Pancreas (tissue), 10 donors: ENCODE measurements at regions not wholly inside any gene's neighbourhood (a gene's known extent, or its start where the extent isn't known, plus 50 kb on each side); places are given as distances from the start of the nearest gene placed in this dataset.
A peak's percentile ranks its signal among the peaks of the same experiment; 100 is the strongest.

Experiments used
- ATAC-seq, 4 donors: fragments of 200-7000 bp; cut with Tn5 transposase; one replicate each; pipeline versions ENCODE4 v1.8.0 to v1.9.1; 2020; ENCODE audit warnings: mild to moderate bottlenecking in 4 of 4, moderate library complexity in 4 of 4
- DNase-seq, 6 donors: peaks; one replicate each; pipeline ENCODE4 v3.0.0-alpha.2; 2020
- FAIRE-seq: peaks from 2 replicates; lab custom pipeline; 2012; peaks lifted over from hg19 to GRCh38; lab: Jason Lieb, UNC
- H3K27ac ChIP-seq, 4 donors: fragments of 200-600 bp; sonication (generic); 1 replicate in 3 of 4; 2 replicates in 1 of 4; pipeline versions ENCODE4 v1.5.0 to v1.8.0; 2020
- H3K27me3 ChIP-seq, 4 donors: fragments of 200-600 bp; one replicate each; pipeline ENCODE4 v1.8.0; 2021
- H3K36me3 ChIP-seq, 3 donors: fragments of 200-600 bp; sonication (generic) in 1 of 3; one replicate each; pipeline versions ENCODE4 v1.5.0 to v1.8.0; 2020 to 2021
- H3K4me1 ChIP-seq, 3 donors: fragments of 200-600 bp; one replicate each; pipeline ENCODE4 v1.8.0; 2021
- H3K4me3 ChIP-seq, 4 donors: fragments of 200-600 bp; sonication (generic) in 2 of 4; one replicate each; pipeline versions ENCODE4 v1.5.0 to v1.8.0; 2020 to 2021
- H3K9me3 ChIP-seq, 4 donors: fragments of 200-600 bp; one replicate each; pipeline ENCODE4 v1.8.0; 2021
- WGBS, 2 donors: extraction: QIAGEN DNeasy Blood & Tissue Kit; methylation state at CpG; one replicate each; pipeline ENCODE4 v1.1.7; 2013; 5-methylcytosine and 5-hydroxymethylcytosine counted together
- intact Hi-C, 3 donors: fragments of 100-400 bp; cut with DNase I; formaldehyde crosslinking; loops; one replicate each; pipeline versions ENCODE4 v1.11.1 to v1.14.2; 2022
- TF ChIP-seq, protein P1 (sequence below), 4 donors: fragments of 200-600 bp; sonication (generic) in 3 of 4; IDR thresholded peaks; one replicate each; pipeline versions ENCODE4 v1.5.0 to v1.8.0; 2021; ENCODE audit warnings: antibody characterized with exemption in 4 of 4
- donor health status: healthy with polysubstance abuse.
- donor health status: DM: no; HTN: no; CAD: no; lungs with moderate emphysema.
- donor health status: DM: no; HTN: no; CAD: no.
- donor health status: control.
- donor health status: control.
- donor health status: Bipolar disorder and iron deficiency.
- donor health status: DM: yes; HTN: yes; CAD: no.
- donor health status: DM: no; HTN: no; CAD: no.
- donor health status: DM: no; HTN: no; CAD: no.
- donor health status: DM: yes; HTN: yes; CAD: no.

- peak in 2 of 4 donors; percentile 60 to 66 for ATAC-seq
- TF ChIP-seq, protein P1, sequence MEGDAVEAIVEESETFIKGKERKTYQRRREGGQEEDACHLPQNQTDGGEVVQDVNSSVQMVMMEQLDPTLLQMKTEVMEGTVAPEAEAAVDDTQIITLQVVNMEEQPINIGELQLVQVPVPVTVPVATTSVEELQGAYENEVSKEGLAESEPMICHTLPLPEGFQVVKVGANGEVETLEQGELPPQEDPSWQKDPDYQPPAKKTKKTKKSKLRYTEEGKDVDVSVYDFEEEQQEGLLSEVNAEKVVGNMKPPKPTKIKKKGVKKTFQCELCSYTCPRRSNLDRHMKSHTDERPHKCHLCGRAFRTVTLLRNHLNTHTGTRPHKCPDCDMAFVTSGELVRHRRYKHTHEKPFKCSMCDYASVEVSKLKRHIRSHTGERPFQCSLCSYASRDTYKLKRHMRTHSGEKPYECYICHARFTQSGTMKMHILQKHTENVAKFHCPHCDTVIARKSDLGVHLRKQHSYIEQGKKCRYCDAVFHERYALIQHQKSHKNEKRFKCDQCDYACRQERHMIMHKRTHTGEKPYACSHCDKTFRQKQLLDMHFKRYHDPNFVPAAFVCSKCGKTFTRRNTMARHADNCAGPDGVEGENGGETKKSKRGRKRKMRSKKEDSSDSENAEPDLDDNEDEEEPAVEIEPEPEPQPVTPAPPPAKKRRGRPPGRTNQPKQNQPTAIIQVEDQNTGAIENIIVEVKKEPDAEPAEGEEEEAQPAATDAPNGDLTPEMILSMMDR (IDR thresholded peaks at IDR 0.05): no peak
- H3K9me3 ChIP-seq: no peaks in the 10 kb centered on the region
- H3K36me3 ChIP-seq: no peaks in the 10 kb centered on the region
- intact Hi-C loops: no loop called here
- DNase-seq: no peak
- H3K4me3 ChIP-seq: no peak overlapping the region
- no peak overlapping the region for H3K27ac ChIP-seq
- H3K4me1 ChIP-seq: no peaks in the 10 kb centered on the region
- FAIRE-seq: peak; percentile 59
- peaks cover 0 to 5% (median 0%) of the 10 kb centered on the region in 4 donors for H3K27me3 ChIP-seq
Observed at GRCh38 chr5:143749581-143750205, 62.3 kb upstream of the HMHB1 start.

- peaks cover 0 to 5% (median 0%) of the 10 kb centered on the region in 4 donors for H3K27me3 ChIP-seq
- ATAC-seq: no peak
Observed at GRCh38 chr5:143748516-143748915, 63.4 kb upstream of the HMHB1 start.

GRCh38 chr5:143742951-143743350, 69.0 kb upstream of the HMHB1 start:
- ATAC-seq (no peak), DNase-seq (no peak), FAIRE-seq (no peak)
- 68 to 69% methylated on average over 5 of the region's 5 CpGs for WGBS, 2 donors
- Histone ChIP-seq H3K27ac (no peak overlapping the region), H3K36me3 (no peaks in the 10 kb centered on the region), H3K4me3 (no peak overlapping the region), H3K27me3 (peaks cover 0 to 5% (median 0%) of the 10 kb centered on the region in 4 donors), H3K9me3 (no peaks in the 10 kb centered on the region), H3K4me1 (no peaks in the 10 kb centered on the region)
- TF ChIP-seq, protein P1 (IDR thresholded peaks at IDR 0.05): no peak
- intact Hi-C loops: no loop called here

More at GRCh38 chr5:143748516-143748915, 63.4 kb upstream of the HMHB1 start:
- no peaks in the 10 kb centered on the region for H3K4me1 ChIP-seq
- H3K36me3 ChIP-seq: no peaks in the 10 kb centered on the region
- intact Hi-C loops: no loop called here
- 87 to 91% methylated on average over 1 of the region's 1 CpG for WGBS, 2 donors
- TF ChIP-seq, protein P1 (IDR thresholded peaks at IDR 0.05): no peak
- no peak overlapping the region for H3K4me3 ChIP-seq
- DNase-seq (no peak), FAIRE-seq (no peak)
- no peak overlapping the region for H3K27ac ChIP-seq
- no peaks in the 10 kb centered on the region for H3K9me3 ChIP-seq

- FAIRE-seq (no peak), DNase-seq (no peak), ATAC-seq (no peak)
- Histone ChIP-seq H3K9me3 (no peaks in the 10 kb centered on the region), H3K4me3 (no peak overlapping the region), H3K27ac (no peak overlapping the region), H3K4me1 (no peaks in the 10 kb centered on the region), H3K36me3 (no peaks in the 10 kb centered on the region), H3K27me3 (no peaks in the 10 kb centered on the region)
- WGBS, 2 donors: 65 to 81% methylated on average over 4 of the region's 4 CpGs
- TF ChIP-seq, protein P1 (IDR thresholded peaks at IDR 0.05): no peak
- intact Hi-C loops: no loop called here
Observed at GRCh38 chr5:143741421-143741820, 70.5 kb upstream of the HMHB1 start.

DNA sequence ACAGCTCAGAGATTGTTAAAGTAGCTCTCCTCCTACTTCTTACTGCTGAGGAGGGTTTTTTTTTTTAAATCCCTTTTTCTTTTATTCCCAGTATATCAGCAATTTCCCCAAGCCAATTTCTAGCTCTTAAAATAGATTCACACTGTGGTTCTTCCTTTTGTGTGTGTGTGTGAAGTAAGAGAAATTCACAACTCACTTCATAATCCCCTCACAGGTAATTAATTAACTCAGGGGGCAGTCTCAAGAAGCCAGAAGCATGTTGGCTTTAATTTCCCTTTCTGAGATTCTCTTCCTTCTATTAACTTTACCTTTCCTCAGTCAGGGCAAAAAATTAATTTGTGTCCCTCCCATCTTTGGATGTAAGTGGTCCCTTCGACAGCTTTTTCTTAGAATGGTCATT, 71.0 kb upstream of the HMHB1 start:
- no peak for FAIRE-seq
- no peak for ATAC-seq
- WGBS, 2 donors: 89% methylated on average over 1 of the region's 1 CpG
- Histone ChIP-seq H3K9me3 (no peaks in the 10 kb centered on the region), H3K27ac (no peak overlapping the region), H3K36me3 (no peaks in the 10 kb centered on the region), H3K27me3 (no peaks in the 10 kb centered on the region), H3K4me1 (no peaks in the 10 kb centered on the region), H3K4me3 (no peak overlapping the region)
- intact Hi-C loops: no loop called here
- TF ChIP-seq, protein P1 (IDR thresholded peaks at IDR 0.05): no peak
- DNase-seq: no peak
